Heart left ventricle (tissue), 16 donors: ENCODE measurements at regions not wholly inside any gene's neighbourhood (a gene's known extent, or its start where the extent isn't known, plus 50 kb on each side); places are given as distances from the start of the nearest gene placed in this dataset.

ENCODE experiments used
- ATAC-seq, 4 donors: fragments of 200-7000 bp; cut with Tn5 transposase; one replicate each; pipeline ENCODE4 v1.9.1; 2020 to 2022; ENCODE audit warnings: moderate library complexity in 4 of 4, mild to moderate bottlenecking in 3 of 4, moderate number of reproducible peaks in 1 of 4
- DNase-seq, 5 donors: peaks; one replicate each; pipeline ENCODE4 v3.0.0-alpha.2; 2020
- H3K27ac ChIP-seq, 12 donors: fragments of 200-600 bp; sonication (generic) in 4 of 12; one replicate each; pipeline versions ENCODE4 v1.5.0 to v1.8.0; 2016 to 2022; ENCODE audit warnings: mild to moderate bottlenecking in 2 of 12
- H3K27me3 ChIP-seq, 9 donors: fragments of 200-600 bp; sonication (generic) in 2 of 9; one replicate each; pipeline versions ENCODE4 v1.5.1 to v1.8.0; 2016 to 2022; ENCODE audit warnings: mild to moderate bottlenecking in 3 of 9
- H3K36me3 ChIP-seq, 9 donors: fragments of 200-600 bp; sonication (generic) in 2 of 9; one replicate each; pipeline versions ENCODE4 v1.5.0 to v1.8.0; 2018 to 2022; ENCODE audit warnings: mild to moderate bottlenecking in 2 of 9
- H3K4me1 ChIP-seq, 12 donors: fragments of 200-600 bp; sonication (generic) in 4 of 12; one replicate each; pipeline versions ENCODE4 v1.5.0 to v1.8.0; 2016 to 2022; ENCODE audit warnings: mild to moderate bottlenecking in 3 of 12
- H3K4me3 ChIP-seq, 12 donors: fragments of 200-600 bp; sonication (generic) in 4 of 12; one replicate each; pipeline versions ENCODE4 v1.5.0 to v1.8.0; 2017 to 2022; ENCODE audit warnings: mild to moderate bottlenecking in 9 of 12, moderate library complexity in 4 of 12
- H3K9me3 ChIP-seq, 12 donors: fragments of 200-600 bp; sonication (generic) in 4 of 12; one replicate each; pipeline versions ENCODE4 v1.5.0 to v1.8.0; 2016 to 2022; ENCODE audit warnings: mild to moderate bottlenecking in 1 of 12
- CTCF ChIP-seq, 12 donors: fragments of 200-600 bp; sonication (generic) in 4 of 12; IDR thresholded peaks; one replicate each; pipeline versions ENCODE4 v1.5.0 to v1.8.0; 2018 to 2022; ENCODE audit warnings: antibody characterized with exemption in 12 of 12, mild to moderate bottlenecking in 5 of 12
- POLR2A ChIP-seq, 2 donors: fragments of 450-650 bp; IDR thresholded peaks; one replicate each; pipeline ENCODE4 v1.6.1; 2017; ENCODE audit warnings: antibody characterized with exemption in 2 of 2, mild to moderate bottlenecking in 2 of 2, moderate library complexity in 2 of 2
- WGBS, 4 donors: extraction: QIAGEN DNeasy Blood & Tissue Kit in 2 of 4; methylation state at CpG; one replicate each; pipeline versions ENCODE4 v1.1.5 to v1.1.7; 2013 to 2018; 5-methylcytosine and 5-hydroxymethylcytosine counted together
- intact Hi-C, 10 donors: fragments of 100-400 bp; cut with DNase I; formaldehyde crosslinking; loops; one replicate each; pipeline versions ENCODE4 v1.11.1 to v1.14.2; 2022
- donor health status: ischemic (EF 13 %, LVEDD 7.1; RV severe dilation, severe dysfunction).
- donor health status: healthy with polysubstance abuse.
- donor health status: DM: no; HTN: yes; CAD: no.
- donor health status: DM: no; HTN: no; CAD: no.
- donor health status: ischemic (EF 25% LVEDD 6.9; RV normal size, moderate dysfunction).
- donor health status: ischemic (EF 25% LVEDD 5.7; RV mildly dilated, moderate dysfunction).
- donor health status: healthy.
- donor health status: DM: yes; HTN: yes; CAD: no.
- donor health status: ischemic (EF 35%, LVEDD 5.7; RV mildly dilated, moderate dysfunction).
- donor health status: nonischemic (EF 11% LVEDD 7.7; RV severe dilation, severe dysfunction).
- donor health status: DM: yes; HTN: yes; CAD: no.
- donor health status: PGD.
- donor health status: ischemic (EF 29% LVEDD 5.4; RV normal size, mild dysfunction).
- donor health status: nonischemic (EF 23%, LVEDD 6.1; RV moderate dilation, normal function).

DNA sequence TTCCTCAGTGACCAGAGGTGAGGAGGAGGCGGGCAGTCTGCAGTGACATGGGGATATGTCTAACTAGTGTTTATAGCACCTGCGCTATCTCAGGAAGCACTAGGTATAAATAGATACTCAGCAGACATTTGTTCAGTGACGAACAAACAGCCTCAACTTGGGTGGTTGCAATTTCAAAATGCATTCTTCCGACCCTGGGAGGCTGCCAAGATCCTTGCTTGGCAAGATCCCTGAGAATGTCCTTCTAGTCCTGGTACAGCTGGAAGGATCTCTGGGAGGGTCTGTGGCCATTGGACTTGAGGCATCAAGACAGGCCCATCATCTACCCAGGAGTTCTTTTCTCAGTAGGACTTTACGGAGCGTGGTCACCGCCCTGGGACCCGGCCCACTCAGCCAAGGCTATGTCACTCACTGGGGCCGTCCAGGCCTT is 299.5 kb downstream of the ZNF536 start:
- H3K27ac ChIP-seq: peak overlapping the region in 1 of 12 donors; percentile 33
- peaks cover 0 to 17% (median 2%) of the 10 kb centered on the region in 12 donors for H3K4me1 ChIP-seq
- intact Hi-C loops: loop anchor here in 4 of 10 donors (10.0 kb wide), 3 partner anchors 873 to 1373 kb away; no protein-coding TSS in a partner anchor
- no peaks in the 10 kb centered on the region for H3K36me3 ChIP-seq
- H3K4me3 ChIP-seq: no peak overlapping the region
- WGBS, 4 donors: 54 to 59% (median 58%) methylated on average over 9 of the region's 9 CpGs
- no peaks in the 10 kb centered on the region for H3K9me3 ChIP-seq
- DNase-seq (peak in 4 of 5 donors; percentile 30 to 76 (median 51)), ATAC-seq (peak; percentile 75 to 93 (median 88))
- H3K27me3 ChIP-seq: peaks cover 0 to 26% (median 9%) of the 10 kb centered on the region in 9 donors
- TF ChIP-seq CTCF (IDR thresholded peaks at IDR 0.05): no peak
- TF ChIP-seq POLR2A (IDR thresholded peaks at IDR 0.05): no peak

DNA sequence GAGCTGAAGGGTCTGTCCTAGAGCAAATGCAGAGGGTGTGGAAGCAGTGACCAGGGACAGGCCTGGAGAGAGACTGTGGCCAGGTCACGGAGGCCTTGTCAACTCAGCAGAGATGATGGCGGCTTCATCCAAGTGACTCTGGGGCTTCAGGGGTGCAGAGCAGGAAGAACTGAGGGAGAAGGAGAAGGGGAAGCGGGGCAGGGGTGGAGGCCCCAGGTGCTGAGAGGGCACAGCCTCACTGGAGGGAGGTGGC is 299.1 kb downstream of the ZNF536 start:
- TF ChIP-seq CTCF (IDR thresholded peaks at IDR 0.05): no peak
- no peak for TF ChIP-seq POLR2A (IDR thresholded peaks at IDR 0.05)
- no peak overlapping the region for H3K27ac ChIP-seq
- peak in 1 of 4 donors; percentile 7 for ATAC-seq
- no peaks in the 10 kb centered on the region for H3K9me3 ChIP-seq
- H3K4me3 ChIP-seq: no peak overlapping the region
- 83 to 92% (median 88%) methylated on average over 3 of the region's 3 CpGs for whole genome bisulfite sequencing, 4 donors
- H3K36me3 ChIP-seq: no peaks in the 10 kb centered on the region
- DNase-seq: no peak
- intact Hi-C loops: loop anchor here in 4 of 10 donors (10.0 kb wide), 3 partner anchors 874 to 1374 kb away; no protein-coding TSS in a partner anchor
- H3K4me1 ChIP-seq: peaks cover 0 to 17% (median 2%) of the 10 kb centered on the region in 12 donors
- H3K27me3 ChIP-seq: peaks cover 0 to 26% (median 9%) of the 10 kb centered on the region in 9 donors

DNA sequence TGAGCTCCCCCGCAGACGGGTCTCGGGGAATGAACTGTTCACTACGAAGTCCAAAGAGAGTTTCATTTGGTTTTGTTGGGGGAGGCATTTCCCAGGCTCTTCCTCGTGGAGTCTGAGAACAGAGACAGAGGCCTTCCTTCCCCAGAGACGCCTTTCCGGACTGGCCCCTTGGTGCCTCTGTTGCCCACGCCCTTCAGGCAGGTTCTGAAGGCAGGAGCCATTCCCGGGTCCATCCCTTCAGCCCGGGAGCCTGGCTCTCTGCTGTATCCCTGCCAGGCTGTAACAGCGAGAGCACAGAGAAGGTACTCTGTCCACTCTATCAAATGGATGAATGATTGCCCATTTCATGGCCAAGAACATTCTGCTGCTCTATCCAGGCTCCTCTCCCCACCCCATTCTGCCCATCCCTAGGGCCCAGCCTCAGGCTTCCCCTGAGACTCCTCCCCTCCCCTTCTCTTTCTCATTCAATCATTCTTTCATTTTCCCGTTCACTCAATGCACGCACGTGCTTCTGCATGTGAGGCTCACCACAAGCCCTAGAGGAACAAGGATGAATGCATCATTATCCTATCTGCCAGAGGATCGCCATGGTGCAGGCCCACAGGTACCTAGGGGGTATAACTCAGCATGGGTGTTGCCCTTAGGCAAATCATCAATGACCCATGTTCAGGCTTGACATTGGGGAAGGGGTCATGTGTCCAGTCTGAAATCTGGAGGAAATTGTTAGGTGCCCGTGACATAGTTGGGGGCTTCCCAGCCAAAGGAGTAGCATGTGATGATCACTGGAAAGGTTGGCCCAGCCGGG is 298.6 kb downstream of the ZNF536 start:
- ATAC-seq: no peak
- intact Hi-C loops: loop anchor here in 4 of 10 donors (10.0 kb wide), 3 partner anchors 874 to 1374 kb away; no protein-coding TSS in a partner anchor

GRCh38 chr19:30670011-30670329 is 297.8 kb downstream of the ZNF536 start:
- H3K27ac ChIP-seq: no peak overlapping the region
- peaks cover 0 to 20% (median 3%) of the 10 kb centered on the region in 12 donors for H3K4me1 ChIP-seq
- peaks cover 0 to 35% (median 11%) of the 10 kb centered on the region in 9 donors for H3K27me3 ChIP-seq
- ATAC-seq (no peak), DNase-seq (no peak)
- TF ChIP-seq POLR2A (IDR thresholded peaks at IDR 0.05): no peak
- no peak for TF ChIP-seq CTCF (IDR thresholded peaks at IDR 0.05)
- no peak overlapping the region for H3K4me3 ChIP-seq
- H3K9me3 ChIP-seq: no peaks in the 10 kb centered on the region
- 59 to 74% (median 69%) methylated on average over 9 to 14 of the region's 14 CpGs for WGBS, 4 donors
- H3K36me3 ChIP-seq: no peaks in the 10 kb centered on the region
- intact Hi-C loops: loop anchor here in 4 of 10 donors (10.0 kb wide), 3 partner anchors 875 to 1375 kb away; no protein-coding TSS in a partner anchor

More for the DNA sequence above, 298.6 kb downstream of the ZNF536 start:
- Histone ChIP-seq H3K27ac (no peak overlapping the region), H3K9me3 (no peaks in the 10 kb centered on the region), H3K4me1 (peaks cover 0 to 17% (median 2%) of the 10 kb centered on the region in 12 donors), H3K36me3 (no peaks in the 10 kb centered on the region), H3K4me3 (no peak overlapping the region), H3K27me3 (peaks cover 0 to 30% (median 11%) of the 10 kb centered on the region in 9 donors)
- 86 to 93% (median 91%) methylated on average over 17 of the region's 17 CpGs for WGBS, 4 donors
- TF ChIP-seq POLR2A (IDR thresholded peaks at IDR 0.05): no peak
- DNase-seq: no peak
